ENCODE measurements at regions not wholly inside any gene's neighbourhood (a gene's known extent, or its start where the extent isn't known, plus 50 kb on each side); places are given as distances from the start of the nearest gene placed in this dataset.

DNA sequence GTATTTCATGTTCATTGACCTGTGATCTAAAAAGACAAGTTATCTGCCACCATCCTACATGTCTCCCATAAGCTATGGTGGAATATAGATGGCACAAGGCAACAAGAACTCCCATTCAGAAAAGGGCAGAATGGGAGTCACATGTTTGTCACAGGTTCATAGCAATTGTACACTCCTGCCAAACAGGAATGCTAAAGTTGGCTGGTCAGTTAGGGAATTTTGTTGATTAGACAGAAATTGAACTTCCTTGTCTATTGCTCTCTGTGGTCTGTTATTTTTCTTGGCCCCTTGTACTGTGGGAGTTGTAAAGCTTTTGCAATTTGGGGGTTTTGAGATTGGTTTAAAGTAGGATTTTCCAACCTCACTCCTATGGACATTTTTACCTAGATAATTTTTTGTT is 101.7 kb upstream of the SOD3 start:
- peak in 1 of 2 donors; percentile 25 for DNase-seq (ENCODE audit: low read depth in 2 of 2)
- H3K36me3 ChIP-seq (ENCODE audit: control insufficient read depth, insufficient read depth, low read length) = no peaks in the 10 kb centered on the region
- no peaks in the 10 kb centered on the region for H3K4me1 ChIP-seq (ENCODE audit: control insufficient read depth, extremely low read depth, insufficient read depth, low read length)
- H3K27ac ChIP-seq (ENCODE audit: insufficient read depth, low read length) = no peak overlapping the region
- no peaks in the 10 kb centered on the region for H3K79me2 ChIP-seq (ENCODE audit: control insufficient read depth, insufficient read depth, low read length)
- H3K9me3 ChIP-seq (ENCODE audit: control insufficient read depth, insufficient read depth, low read depth, low read length) = no peaks in the 10 kb centered on the region
- H4K20me1 ChIP-seq (ENCODE audit: control insufficient read depth, extremely low read depth, insufficient read depth, low read length) = no peaks in the 10 kb centered on the region
- H3K4me3 ChIP-seq (replicated peaks in 1 of 4; ENCODE audit: control extremely low read depth in 1 of 4, insufficient read depth in 1 of 4, low read depth in 3 of 4, low read length in 4 of 4) = no peak overlapping the region
- H3K9ac ChIP-seq (ENCODE audit: insufficient read depth, low read length) = no peak overlapping the region
- H3K4me2 ChIP-seq (ENCODE audit: extremely low read depth, insufficient read depth, low read length) = no peak overlapping the region
- no peak overlapping the region for H2AFZ ChIP-seq (ENCODE audit: low read length)
- H3K27me3 ChIP-seq (ENCODE audit: control insufficient read depth, insufficient read depth, low read length) = no peaks in the 10 kb centered on the region
- no peak for TF ChIP-seq EZH2 (IDR thresholded peaks at IDR 0.05; ENCODE audit: low read length, missing control alignments)
- TF ChIP-seq, protein P1, sequence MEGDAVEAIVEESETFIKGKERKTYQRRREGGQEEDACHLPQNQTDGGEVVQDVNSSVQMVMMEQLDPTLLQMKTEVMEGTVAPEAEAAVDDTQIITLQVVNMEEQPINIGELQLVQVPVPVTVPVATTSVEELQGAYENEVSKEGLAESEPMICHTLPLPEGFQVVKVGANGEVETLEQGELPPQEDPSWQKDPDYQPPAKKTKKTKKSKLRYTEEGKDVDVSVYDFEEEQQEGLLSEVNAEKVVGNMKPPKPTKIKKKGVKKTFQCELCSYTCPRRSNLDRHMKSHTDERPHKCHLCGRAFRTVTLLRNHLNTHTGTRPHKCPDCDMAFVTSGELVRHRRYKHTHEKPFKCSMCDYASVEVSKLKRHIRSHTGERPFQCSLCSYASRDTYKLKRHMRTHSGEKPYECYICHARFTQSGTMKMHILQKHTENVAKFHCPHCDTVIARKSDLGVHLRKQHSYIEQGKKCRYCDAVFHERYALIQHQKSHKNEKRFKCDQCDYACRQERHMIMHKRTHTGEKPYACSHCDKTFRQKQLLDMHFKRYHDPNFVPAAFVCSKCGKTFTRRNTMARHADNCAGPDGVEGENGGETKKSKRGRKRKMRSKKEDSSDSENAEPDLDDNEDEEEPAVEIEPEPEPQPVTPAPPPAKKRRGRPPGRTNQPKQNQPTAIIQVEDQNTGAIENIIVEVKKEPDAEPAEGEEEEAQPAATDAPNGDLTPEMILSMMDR (conservative IDR thresholded peaks at IDR 0.05 in 1 of 2, IDR thresholded peaks at IDR 0.05 in 1 of 2; ENCODE audit: low read depth in 1 of 2, low read length in 2 of 2) = no peak

- TF ChIP-seq EZH2 (IDR thresholded peaks at IDR 0.05; ENCODE audit: low read length, missing control alignments) = no peak
- TF ChIP-seq, protein P1 (conservative IDR thresholded peaks at IDR 0.05 in 1 of 2, IDR thresholded peaks at IDR 0.05 in 1 of 2; ENCODE audit: low read depth in 1 of 2, low read length in 2 of 2) = no peak
- H3K9me3 ChIP-seq (ENCODE audit: control insufficient read depth, insufficient read depth, low read depth, low read length) = no peaks in the 10 kb centered on the region
- no peaks in the 10 kb centered on the region for H3K4me1 ChIP-seq (ENCODE audit: control insufficient read depth, extremely low read depth, insufficient read depth, low read length)
- H3K36me3 ChIP-seq (ENCODE audit: control insufficient read depth, insufficient read depth, low read length) = no peaks in the 10 kb centered on the region
- H3K4me2 ChIP-seq (ENCODE audit: extremely low read depth, insufficient read depth, low read length) = no peak overlapping the region
- H3K4me3 ChIP-seq (replicated peaks in 1 of 4; ENCODE audit: control extremely low read depth in 1 of 4, insufficient read depth in 1 of 4, low read depth in 3 of 4, low read length in 4 of 4) = no peak overlapping the region
- peaks cover 2% of the 10 kb centered on the region for H3K27me3 ChIP-seq (ENCODE audit: control insufficient read depth, insufficient read depth, low read length)
- no peak for DNase-seq (ENCODE audit: low read depth in 2 of 2)
- no peaks in the 10 kb centered on the region for H3K79me2 ChIP-seq (ENCODE audit: control insufficient read depth, insufficient read depth, low read length)
- H3K9ac ChIP-seq (ENCODE audit: insufficient read depth, low read length) = no peak overlapping the region
- H3K27ac ChIP-seq (ENCODE audit: insufficient read depth, low read length) = no peak overlapping the region
- H2AFZ ChIP-seq (ENCODE audit: low read length) = no peak overlapping the region
- H4K20me1 ChIP-seq (ENCODE audit: control insufficient read depth, extremely low read depth, insufficient read depth, low read length) = no peaks in the 10 kb centered on the region
Observed at GRCh38 chr4:24700118-24700517, 95.3 kb upstream of the SOD3 start.

DNA sequence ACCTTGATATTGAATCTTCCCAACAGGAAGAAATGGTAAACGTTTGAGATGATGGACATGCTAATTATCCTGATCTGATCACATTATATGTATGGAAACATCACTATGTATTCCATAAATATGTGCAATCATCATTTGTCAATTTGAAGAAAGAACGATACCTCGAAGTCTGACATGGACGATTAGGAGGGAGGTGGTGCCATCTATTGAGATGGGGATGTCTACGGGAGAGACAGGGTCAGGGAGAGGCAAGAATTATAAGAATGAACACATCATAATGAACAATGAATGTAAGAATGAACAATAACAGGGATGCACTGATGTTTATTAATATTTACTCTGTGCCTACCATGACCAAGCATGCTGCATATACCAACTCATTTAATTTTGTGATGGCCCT is 93.7 kb upstream of the SOD3 start:
- no peaks in the 10 kb centered on the region for H3K36me3 ChIP-seq (ENCODE audit: control insufficient read depth, insufficient read depth, low read length)
- DNase-seq (ENCODE audit: low read depth in 2 of 2) = no peak
- no peak overlapping the region for H3K4me2 ChIP-seq (ENCODE audit: extremely low read depth, insufficient read depth, low read length)
- H3K27me3 ChIP-seq (ENCODE audit: control insufficient read depth, insufficient read depth, low read length) = peaks cover 4% of the 10 kb centered on the region
- H4K20me1 ChIP-seq (ENCODE audit: control insufficient read depth, extremely low read depth, insufficient read depth, low read length) = no peaks in the 10 kb centered on the region
- H3K9ac ChIP-seq (ENCODE audit: insufficient read depth, low read length) = no peak overlapping the region
- H2AFZ ChIP-seq (ENCODE audit: low read length) = no peak overlapping the region
- no peaks in the 10 kb centered on the region for H3K9me3 ChIP-seq (ENCODE audit: control insufficient read depth, insufficient read depth, low read depth, low read length)
- no peaks in the 10 kb centered on the region for H3K79me2 ChIP-seq (ENCODE audit: control insufficient read depth, insufficient read depth, low read length)
- TF ChIP-seq, protein P1 (conservative IDR thresholded peaks at IDR 0.05 in 1 of 2, IDR thresholded peaks at IDR 0.05 in 1 of 2; ENCODE audit: low read depth in 1 of 2, low read length in 2 of 2) = no peak
- TF ChIP-seq EZH2 (IDR thresholded peaks at IDR 0.05; ENCODE audit: low read length, missing control alignments) = no peak
- no peak overlapping the region for H3K27ac ChIP-seq (ENCODE audit: insufficient read depth, low read length)
- H3K4me3 ChIP-seq (replicated peaks in 1 of 4; ENCODE audit: control extremely low read depth in 1 of 4, insufficient read depth in 1 of 4, low read depth in 3 of 4, low read length in 4 of 4) = no peak overlapping the region
- H3K4me1 ChIP-seq (ENCODE audit: control insufficient read depth, extremely low read depth, insufficient read depth, low read length) = no peaks in the 10 kb centered on the region
